ENCODE measurements at regions not wholly inside any gene's neighbourhood (a gene's known extent, or its start where the extent isn't known, plus 50 kb on each side); places are given as distances from the start of the nearest gene placed in this dataset.
"Not testable (repeated sequence)": the region's sequence is repeated elsewhere in the genome, so short reads cannot be mapped to it uniquely, and the experiment has no call there.

- DNase-seq (no peak), ATAC-seq (ENCODE audit: low read depth in 2 of 2) (no peak)
- H3K4me1 Mint-ChIP-seq, result no peaks in the 10 kb centered on the region
- H3K36me3 Mint-ChIP-seq, result no peaks in the 10 kb centered on the region
- H3K9me3 Mint-ChIP-seq, result peaks cover 2 to 21% (median 8%) of the 10 kb centered on the region in 7 donors
- no peak overlapping the region for H3K27ac Mint-ChIP-seq
- H3K4me3 Mint-ChIP-seq, result no peak overlapping the region
- no peaks in the 10 kb centered on the region for H3K27me3 Mint-ChIP-seq
Observed at GRCh38 chr1:72482736-72483413, 200.5 kb upstream of the NEGR1 start.

GRCh38 chr1:72481420-72481970 is 199.2 kb upstream of the NEGR1 start:
- ATAC-seq (ENCODE audit: low read depth in 2 of 2) (no peak), DNase-seq (no peak)
- Mint-ChIP-seq H3K4me1 (no peaks in the 10 kb centered on the region), H3K27ac (no peak overlapping the region), H3K27me3 (no peaks in the 10 kb centered on the region), H3K36me3 (no peaks in the 10 kb centered on the region), H3K9me3 (peaks cover 2 to 21% (median 8%) of the 10 kb centered on the region in 7 donors), H3K4me3 (no peak overlapping the region)

GRCh38 chr1:72466376-72466775 is 184.0 kb upstream of the NEGR1 start:
- Mint-ChIP-seq H3K27ac (no peak overlapping the region), H3K36me3 (no peaks in the 10 kb centered on the region), H3K4me1 (no peaks in the 10 kb centered on the region), H3K4me3 (no peak overlapping the region), H3K9me3 (peaks cover 0 to 5% (median 0%) of the 10 kb centered on the region in 7 donors), H3K27me3 (no peaks in the 10 kb centered on the region)
- DNase-seq, result no peak
- ATAC-seq (ENCODE audit: low read depth in 2 of 2), result no peak

- H3K9me3 Mint-ChIP-seq, result peaks cover 0 to 14% (median 5%) of the 10 kb centered on the region in 7 donors
- no peaks in the 10 kb centered on the region for H3K27me3 Mint-ChIP-seq
- H3K27ac Mint-ChIP-seq, result no peak overlapping the region
- H3K4me3 Mint-ChIP-seq, result no peak overlapping the region
- no peaks in the 10 kb centered on the region for H3K4me1 Mint-ChIP-seq
- ATAC-seq (ENCODE audit: low read depth in 2 of 2), result no peak
- DNase-seq, result no peak
- no peaks in the 10 kb centered on the region for H3K36me3 Mint-ChIP-seq
Observed at GRCh38 chr1:72462186-72462905, 180.0 kb upstream of the NEGR1 start.

- Mint-ChIP-seq H3K27ac (no peak overlapping the region), H3K4me3 (no peak overlapping the region), H3K27me3 (no peaks in the 10 kb centered on the region), H3K4me1 (no peaks in the 10 kb centered on the region), H3K9me3 (peaks cover 0 to 4% (median 3%) of the 10 kb centered on the region in 7 donors), H3K36me3 (no peaks in the 10 kb centered on the region)
- DNase-seq, result no peak
- no peak for ATAC-seq (ENCODE audit: low read depth in 2 of 2)
Observed at GRCh38 chr1:72442262-72442661, 159.9 kb upstream of the NEGR1 start.

GRCh38 chr1:72439036-72439435 is 156.7 kb upstream of the NEGR1 start:
- Mint-ChIP-seq H3K4me3 (no peak overlapping the region), H3K4me1 (no peaks in the 10 kb centered on the region), H3K36me3 (no peaks in the 10 kb centered on the region), H3K9me3 (peaks cover 0 to 4% (median 0%) of the 10 kb centered on the region in 7 donors), H3K27ac (no peak overlapping the region), H3K27me3 (no peaks in the 10 kb centered on the region)
- DNase-seq (no peak), ATAC-seq (ENCODE audit: low read depth in 2 of 2) (no peak)

GRCh38 chr1:72438270-72438669 is 155.9 kb upstream of the NEGR1 start:
- no peaks in the 10 kb centered on the region for H3K4me1 Mint-ChIP-seq
- no peak overlapping the region for H3K27ac Mint-ChIP-seq
- no peaks in the 10 kb centered on the region for H3K27me3 Mint-ChIP-seq
- ATAC-seq (ENCODE audit: low read depth in 2 of 2) (no peak), DNase-seq (no peak)
- H3K9me3 Mint-ChIP-seq, result peaks cover 0 to 4% (median 0%) of the 10 kb centered on the region in 7 donors
- no peaks in the 10 kb centered on the region for H3K36me3 Mint-ChIP-seq
- H3K4me3 Mint-ChIP-seq, result no peak overlapping the region

- no peak for ATAC-seq (ENCODE audit: low read depth in 2 of 2)
- no peaks in the 10 kb centered on the region for H3K4me1 Mint-ChIP-seq
- peaks cover 0 to 4% (median 0%) of the 10 kb centered on the region in 7 donors for H3K9me3 Mint-ChIP-seq
- H3K36me3 Mint-ChIP-seq, result no peaks in the 10 kb centered on the region
- no peak overlapping the region for H3K27ac Mint-ChIP-seq
- DNase-seq, result no peak
- H3K4me3 Mint-ChIP-seq, result no peak overlapping the region
- H3K27me3 Mint-ChIP-seq, result no peaks in the 10 kb centered on the region
Observed at GRCh38 chr1:72435025-72435424, 152.7 kb upstream of the NEGR1 start.

- Mint-ChIP-seq H3K36me3 (no peaks in the 10 kb centered on the region), H3K27me3 (no peaks in the 10 kb centered on the region), H3K9me3 (peaks cover 0 to 4% (median 0%) of the 10 kb centered on the region in 7 donors), H3K4me1 (no peaks in the 10 kb centered on the region), H3K4me3 (no peak overlapping the region), H3K27ac (no peak overlapping the region)
- no peak for ATAC-seq (ENCODE audit: low read depth in 2 of 2)
- no peak for DNase-seq
Observed at GRCh38 chr1:72434070-72434469, 151.7 kb upstream of the NEGR1 start.

- no peak overlapping the region for H3K27ac Mint-ChIP-seq
- ATAC-seq (ENCODE audit: low read depth in 2 of 2), result no peak
- H3K9me3 Mint-ChIP-seq, result peaks cover 0 to 6% (median 2%) of the 10 kb centered on the region in 7 donors
- H3K4me3 Mint-ChIP-seq, result no peak overlapping the region
- H3K27me3 Mint-ChIP-seq, result no peaks in the 10 kb centered on the region
- H3K36me3 Mint-ChIP-seq, result no peaks in the 10 kb centered on the region
- no peak for DNase-seq
- no peaks in the 10 kb centered on the region for H3K4me1 Mint-ChIP-seq
Observed at GRCh38 chr1:72433591-72433990, 151.3 kb upstream of the NEGR1 start.

- DNase-seq (no peak), ATAC-seq (ENCODE audit: low read depth in 2 of 2) (no peak)
- peaks cover 0 to 9% (median 4%) of the 10 kb centered on the region in 7 donors for H3K9me3 Mint-ChIP-seq
- peak overlapping the region in 1 of 6 donors; percentile 84 for H3K27ac Mint-ChIP-seq
- no peaks in the 10 kb centered on the region for H3K27me3 Mint-ChIP-seq
- no peak overlapping the region for H3K4me3 Mint-ChIP-seq
- H3K4me1 Mint-ChIP-seq, result no peaks in the 10 kb centered on the region
- no peaks in the 10 kb centered on the region for H3K36me3 Mint-ChIP-seq
Observed at GRCh38 chr1:72432645-72433267, 150.4 kb upstream of the NEGR1 start.

GRCh38 chr1:72431810-72432209 is 149.5 kb upstream of the NEGR1 start:
- H3K27me3 Mint-ChIP-seq, result no peaks in the 10 kb centered on the region
- H3K27ac Mint-ChIP-seq, result no peak overlapping the region
- no peaks in the 10 kb centered on the region for H3K4me1 Mint-ChIP-seq
- no peaks in the 10 kb centered on the region for H3K36me3 Mint-ChIP-seq
- DNase-seq (no peak), ATAC-seq (ENCODE audit: low read depth in 2 of 2) (no peak)
- H3K4me3 Mint-ChIP-seq, result no peak overlapping the region
- peaks cover 4 to 17% (median 8%) of the 10 kb centered on the region in 7 donors for H3K9me3 Mint-ChIP-seq

- not testable (repeated sequence) for ATAC-seq (ENCODE audit: low read depth in 2 of 2); H3K36me3 Mint-ChIP-seq; H3K27ac Mint-ChIP-seq; H3K4me1 Mint-ChIP-seq; DNase-seq; H3K27me3 Mint-ChIP-seq
- peak overlapping the region in 1 of 8 donors; percentile 31 for H3K4me3 Mint-ChIP-seq
- peaks cover 0 to 24% (median 14%) of the 10 kb centered on the region in 7 donors for H3K9me3 Mint-ChIP-seq
Observed at GRCh38 chr1:72428276-72428675, 145.9 kb upstream of the NEGR1 start.

GRCh38 chr1:72419229-72419628 is 136.9 kb upstream of the NEGR1 start:
- Mint-ChIP-seq H3K27me3 (no peaks in the 10 kb centered on the region), H3K4me1 (no peaks in the 10 kb centered on the region), H3K4me3 (peak overlapping the region in 1 of 8 donors; percentile 30), H3K9me3 (peaks cover 0 to 6% (median under 1%) of the 10 kb centered on the region in 7 donors), H3K27ac (no peak overlapping the region), H3K36me3 (no peaks in the 10 kb centered on the region)
- DNase-seq (no peak), ATAC-seq (ENCODE audit: low read depth in 2 of 2) (no peak)

Data from naive B cell (primary cell).